Stimulated activated CD4-positive, alpha-beta T cell treated with anti-CD3 and anti-CD28 coated beads, Interleukin-15, amount 100 ng/mL, for 24 hours (primary cell): ENCODE measurements at regions not wholly inside any gene's neighbourhood (a gene's known extent, or its start where the extent isn't known, plus 50 kb on each side); places are given as distances from the start of the nearest gene placed in this dataset.

Experiments used
- DNase-seq: peaks from one replicate; pipeline ENCODE4 v3.0.0-alpha.2; 2020

DNA sequence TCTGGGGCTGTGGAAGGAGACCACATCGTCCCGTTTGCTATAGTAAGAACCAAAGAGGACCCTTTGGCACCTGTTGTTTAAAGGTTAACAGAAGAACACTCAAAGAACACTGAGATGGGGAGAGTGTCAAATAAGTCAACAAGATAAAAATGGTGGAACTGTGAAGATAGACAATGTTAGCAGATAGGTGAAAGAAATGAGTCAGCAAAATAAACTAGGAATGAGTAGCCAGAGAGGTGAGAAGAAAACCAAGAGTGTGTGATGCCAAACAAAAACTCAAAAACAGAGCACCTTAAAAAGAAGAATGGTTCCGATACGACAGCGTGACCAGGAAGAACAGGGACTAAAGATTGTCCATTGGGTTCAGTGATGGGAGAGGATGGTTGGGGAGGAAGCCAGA lies 74.7 kb upstream of the PIWIL1 start:
- DNase-seq: no peak

DNA sequence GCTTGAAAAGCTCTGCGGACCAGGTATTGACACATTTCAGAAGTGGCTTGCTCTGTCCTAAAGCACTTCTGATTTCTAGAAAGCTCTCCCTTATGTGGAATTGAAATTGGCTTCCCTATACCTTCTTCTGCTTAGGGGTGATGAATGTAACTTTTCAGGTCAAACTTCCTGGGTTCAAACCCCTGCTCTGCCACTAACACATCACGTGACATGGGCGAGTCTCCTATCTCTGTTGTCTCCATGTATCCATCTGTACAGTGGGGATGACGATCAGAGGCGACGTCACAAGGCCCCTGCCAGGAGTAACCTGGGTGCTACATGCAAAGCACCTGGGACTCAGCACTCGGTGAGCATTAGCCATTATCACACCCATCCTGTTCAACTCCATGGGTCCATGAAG lies 73.7 kb upstream of the PIWIL1 start:
- no peak for DNase-seq

DNA sequence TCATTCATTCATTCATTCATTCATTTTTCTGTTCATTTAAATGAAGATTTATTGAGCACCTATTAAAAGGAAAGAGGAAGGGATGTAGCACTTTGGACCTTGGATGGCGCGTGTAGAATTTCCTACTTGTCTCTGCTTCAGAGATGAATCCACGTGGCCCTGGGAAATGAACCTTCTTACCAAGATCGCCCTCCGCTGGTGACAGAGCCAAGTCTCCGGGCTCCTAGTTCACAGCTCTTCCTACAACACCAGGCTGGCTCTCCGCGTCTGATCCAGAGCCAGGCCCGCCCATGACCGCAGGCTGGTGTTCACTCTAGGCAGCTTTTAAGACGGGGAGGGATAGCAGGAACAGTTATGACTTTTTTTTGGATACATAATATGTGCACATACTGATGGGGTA lies 70.9 kb upstream of the PIWIL1 start:
- no peak for DNase-seq

DNA sequence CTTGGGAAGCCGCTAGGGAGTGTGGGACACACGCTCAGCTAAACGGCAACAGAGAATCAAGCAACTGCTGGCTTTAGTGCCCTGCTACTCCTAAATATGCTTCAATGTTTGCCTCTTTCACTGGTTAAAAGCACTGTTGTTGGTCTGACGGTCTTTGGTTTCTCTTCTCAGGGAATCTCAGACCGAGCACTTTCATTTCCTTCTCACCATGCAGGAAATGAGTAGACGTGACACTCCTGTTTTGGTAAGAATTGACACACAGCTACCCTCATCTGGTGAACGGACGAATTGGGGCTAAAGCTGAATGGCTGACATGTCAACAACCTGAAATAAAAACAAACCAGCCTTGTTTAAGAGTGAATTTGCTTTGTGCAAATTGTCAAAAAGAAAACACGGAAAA lies 57.5 kb upstream of the PIWIL1 start:
- DNase-seq: no peak

DNA sequence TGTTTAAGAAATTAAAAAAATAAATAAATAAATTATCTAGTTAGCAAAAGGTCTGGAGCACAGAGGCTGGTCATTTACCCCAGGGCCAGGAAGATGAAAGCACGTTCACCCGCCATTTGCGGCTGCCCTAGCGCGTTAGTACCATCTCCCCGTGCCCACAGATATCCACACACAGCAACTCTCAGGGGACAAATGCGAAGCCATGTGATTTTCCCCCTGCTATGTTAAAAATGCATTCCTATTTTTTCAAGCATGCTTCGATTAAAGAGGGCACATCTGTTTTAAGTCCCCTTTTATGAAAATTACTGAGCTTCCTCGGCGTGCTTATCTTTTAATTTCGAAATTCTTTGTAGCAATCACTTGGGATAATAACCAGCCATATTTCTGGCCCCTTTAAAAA lies 56.9 kb upstream of the PIWIL1 start:
- DNase-seq: no peak

DNA sequence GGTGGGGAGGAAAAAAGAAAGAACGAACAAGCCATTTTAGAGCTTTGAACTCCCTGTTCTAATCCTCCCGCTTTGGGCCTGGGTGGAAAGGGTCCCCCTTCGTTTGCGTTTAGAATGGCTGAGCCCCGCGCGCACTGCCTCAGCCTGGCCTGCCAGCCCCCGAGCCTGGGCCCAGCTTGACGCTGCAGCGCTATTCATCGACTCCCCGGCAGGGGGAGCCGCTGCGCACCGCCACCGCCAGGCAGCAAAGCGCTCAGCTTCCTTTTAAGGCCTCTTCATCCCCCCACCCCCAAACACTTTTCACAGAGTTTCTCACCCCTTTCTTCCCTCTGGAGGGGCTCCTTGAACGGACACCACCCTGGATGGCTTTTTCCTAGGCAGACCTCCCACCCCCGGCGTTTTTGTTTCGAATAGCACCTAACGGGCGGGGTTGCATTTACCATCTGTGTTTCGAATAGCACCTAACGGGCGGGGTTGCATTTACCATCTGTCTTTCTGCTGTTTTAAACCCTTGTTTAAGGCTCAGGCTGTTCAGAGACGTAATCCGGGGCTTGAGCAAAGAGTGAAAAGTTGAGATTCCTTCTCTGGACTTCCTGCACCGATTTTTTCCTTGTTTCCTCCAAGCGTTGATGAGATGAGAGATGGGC lies 56.4 kb upstream of the PIWIL1 start:
- peak; percentile 56 for DNase-seq

DNA sequence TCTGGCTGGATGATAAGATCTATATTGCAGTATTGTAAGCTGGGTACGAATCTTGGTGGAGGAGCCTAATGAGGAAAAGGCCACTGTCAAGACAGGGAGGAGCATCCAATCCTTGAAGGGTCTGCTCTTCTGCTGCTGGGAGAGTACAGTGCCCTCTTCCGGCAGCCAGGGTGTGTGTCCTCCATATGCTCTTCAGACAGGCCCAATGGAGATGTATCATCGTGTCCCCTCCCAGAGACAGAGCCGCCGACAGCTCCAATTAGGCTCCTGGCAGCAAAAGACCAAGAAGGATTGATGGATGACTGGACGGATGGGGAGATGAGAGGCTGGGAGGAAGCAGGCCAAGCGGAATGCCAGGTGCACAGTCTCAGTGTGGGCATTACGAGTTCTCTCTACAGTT lies 51.6 kb upstream of the PIWIL1 start:
- DNase-seq: no peak

DNA sequence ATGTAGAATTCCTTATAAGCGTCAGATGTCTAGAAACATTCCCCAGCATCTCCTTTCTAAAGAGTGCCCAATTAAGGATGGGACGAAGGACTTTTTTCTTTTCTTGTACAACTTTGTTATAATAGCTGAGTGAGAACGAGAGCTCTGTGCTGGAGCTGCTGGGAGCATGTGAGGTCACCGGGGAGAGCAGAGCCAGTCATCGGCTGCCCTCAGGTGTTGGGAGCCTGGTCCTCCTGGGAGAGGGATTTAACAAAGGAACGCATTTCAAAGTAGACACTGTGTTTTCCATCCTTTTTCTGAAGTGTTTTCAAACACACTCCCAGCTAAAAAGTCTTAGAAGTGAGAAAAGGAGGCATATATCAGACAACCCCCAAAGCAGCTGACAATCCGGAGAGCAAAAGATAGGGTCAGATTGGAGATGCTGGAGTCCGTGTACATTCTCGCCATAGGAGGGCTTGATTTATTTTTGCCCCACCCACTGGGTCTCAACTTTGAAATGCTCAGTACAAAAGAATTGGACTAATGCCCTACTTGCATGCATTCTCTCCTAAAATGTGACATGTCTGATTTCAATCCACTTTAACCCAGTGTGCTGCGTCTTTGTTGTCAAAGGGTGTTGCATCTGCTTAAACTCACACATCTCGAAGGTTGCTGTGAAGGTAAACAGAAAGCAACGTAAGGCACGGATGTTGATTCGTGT lies 50.8 kb upstream of the PIWIL1 start:
- DNase-seq: no peak
